ENCODE measurements at regions not wholly inside any gene's neighbourhood (a gene's known extent, or its start where the extent isn't known, plus 50 kb on each side); places are given as distances from the start of the nearest gene placed in this dataset.

GRCh38 chr16:14321542-14321941 lies 250.4 kb downstream of the MRTFB start:
- WGBS, 2 donors: 79 to 83% methylated on average over 6 of the region's 6 CpGs

GRCh38 chr16:14320406-14320805 lies 249.3 kb downstream of the MRTFB start:
- Histone ChIP-seq H3K4me1 (no peaks in the 10 kb centered on the region), H3K9me3 (no peaks in the 10 kb centered on the region), H3K27me3 (no peaks in the 10 kb centered on the region), H3K4me3 (no peak overlapping the region), H3K36me3 (no peaks in the 10 kb centered on the region), H3K27ac (no peak overlapping the region)
- TF ChIP-seq CTCF (IDR thresholded peaks at IDR 0.05): no peak
- DNase-seq (ENCODE audit: low spot score in 2 of 2): no peak
- WGBS, 2 donors: 92 to 94% methylated on average over 4 of the region's 4 CpGs

More at GRCh38 chr16:14321542-14321941, 250.4 kb downstream of the MRTFB start:
- no peak for TF ChIP-seq POLR2A (IDR thresholded peaks at IDR 0.05)
- no peak for TF ChIP-seq CTCF (IDR thresholded peaks at IDR 0.05)
- TF ChIP-seq EP300 (IDR thresholded peaks at IDR 0.05): no peak
- no peaks in the 10 kb centered on the region for H3K36me3 ChIP-seq
- no peaks in the 10 kb centered on the region for H3K4me1 ChIP-seq
- H3K9me3 ChIP-seq: no peaks in the 10 kb centered on the region
- no peak overlapping the region for H3K27ac ChIP-seq
- no peak for DNase-seq (ENCODE audit: low spot score in 2 of 2)
- H3K27me3 ChIP-seq: no peaks in the 10 kb centered on the region
- no peak overlapping the region for H3K4me3 ChIP-seq

All from tibial nerve (tissue), 4 donors.